Stimulated activated effector memory CD8-positive, alpha-beta T cell treated with anti-CD3 and anti-CD28 coated beads, Interleukin-12 subunit alpha, Interleukin-12 subunit beta, amount 100 ng/mL, for 72 hours (primary cell): ENCODE measurements at regions not wholly inside any gene's neighbourhood (a gene's known extent, or its start where the extent isn't known, plus 50 kb on each side); places are given as distances from the start of the nearest gene placed in this dataset.
"Not testable (repeated sequence)": the region's sequence is repeated elsewhere in the genome, so short reads cannot be mapped to it uniquely, and the experiment has no call there.

Experiments
- ATAC-seq: fragments of 150-1000 bp; cut with Tn5 transposase; 2 replicates; pipeline ENCODE4 v1.10.0; 2021
- DNase-seq, 2 donors: peaks; one replicate each; pipeline ENCODE4 v3.0.0; 2021 to 2022; ENCODE audit warnings: low spot score in 2 of 2
- H3K27ac Mint-ChIP-seq: one replicate; pipeline ENCODE4 v1.8.0; 2022; ENCODE audit warnings: mild to moderate bottlenecking, mixed read lengths
- H3K36me3 Mint-ChIP-seq: one replicate; pipeline ENCODE4 v1.8.0; 2022; ENCODE audit warnings: mild to moderate bottlenecking, mixed read lengths
- H3K4me1 Mint-ChIP-seq: one replicate; pipeline ENCODE4 v1.8.0; 2022; ENCODE audit warnings: mixed read lengths
- H3K4me3 Mint-ChIP-seq: one replicate; pipeline ENCODE4 v1.8.0; 2022; ENCODE audit warnings: mild to moderate bottlenecking, mixed read lengths
- H3K9me3 Mint-ChIP-seq: one replicate; pipeline ENCODE4 v1.8.0; 2022; ENCODE audit warnings: mixed read lengths

GRCh38 chr2:149761611-149762010 is 174.0 kb upstream of the MMADHC start:
- Mint-ChIP-seq H3K9me3 (peaks cover 11% of the 10 kb centered on the region), H3K36me3 (no peaks in the 10 kb centered on the region), H3K4me3 (no peak overlapping the region), H3K4me1 (no peaks in the 10 kb centered on the region), H3K27ac (no peak overlapping the region)
- ATAC-seq (no peak), DNase-seq (no peak)

- peaks cover 17% of the 10 kb centered on the region for H3K9me3 Mint-ChIP-seq
These were observed 171.8 kb upstream of the MMADHC start for GRCh38 chr2:149759382-149759781.

GRCh38 chr2:149754722-149755121 is 167.1 kb upstream of the MMADHC start:
- H3K4me1 Mint-ChIP-seq, H3K36me3 Mint-ChIP-seq, DNase-seq, H3K27ac Mint-ChIP-seq, H3K4me3 Mint-ChIP-seq, ATAC-seq: not testable (repeated sequence)
- H3K9me3 Mint-ChIP-seq = peaks cover 14% of the 10 kb centered on the region

More at GRCh38 chr2:149759382-149759781, 171.8 kb upstream of the MMADHC start:
- not testable (repeated sequence) for H3K4me3 Mint-ChIP-seq, H3K27ac Mint-ChIP-seq, ATAC-seq, H3K4me1 Mint-ChIP-seq, DNase-seq, H3K36me3 Mint-ChIP-seq

- DNase-seq (no peak), ATAC-seq (no peak)
- Mint-ChIP-seq H3K4me1 (no peaks in the 10 kb centered on the region), H3K27ac (no peak overlapping the region), H3K4me3 (no peak overlapping the region), H3K36me3 (no peaks in the 10 kb centered on the region), H3K9me3 (no peaks in the 10 kb centered on the region)
These were observed 159.9 kb upstream of the MMADHC start for GRCh38 chr2:149747456-149747855.

GRCh38 chr2:149745396-149746230 is 158.0 kb upstream of the MMADHC start:
- Mint-ChIP-seq H3K4me3 (no peak overlapping the region), H3K4me1 (no peaks in the 10 kb centered on the region), H3K9me3 (no peaks in the 10 kb centered on the region), H3K36me3 (no peaks in the 10 kb centered on the region), H3K27ac (no peak overlapping the region)
- DNase-seq = no peak
- ATAC-seq = no peak

- ATAC-seq = no peak
- Mint-ChIP-seq H3K4me3 (no peak overlapping the region), H3K4me1 (no peaks in the 10 kb centered on the region), H3K27ac (no peak overlapping the region), H3K9me3 (no peaks in the 10 kb centered on the region), H3K36me3 (no peaks in the 10 kb centered on the region)
- no peak for DNase-seq
These were observed 157.3 kb upstream of the MMADHC start for GRCh38 chr2:149744865-149745264.

- Mint-ChIP-seq H3K4me3 (no peak overlapping the region), H3K36me3 (no peaks in the 10 kb centered on the region), H3K9me3 (no peaks in the 10 kb centered on the region), H3K4me1 (no peaks in the 10 kb centered on the region), H3K27ac (no peak overlapping the region)
- no peak for ATAC-seq
- DNase-seq = no peak
These were observed 156.4 kb upstream of the MMADHC start for GRCh38 chr2:149743842-149744448.

GRCh38 chr2:149741646-149742045 is 154.1 kb upstream of the MMADHC start:
- Mint-ChIP-seq H3K27ac (no peak overlapping the region), H3K4me3 (no peak overlapping the region), H3K4me1 (no peaks in the 10 kb centered on the region), H3K36me3 (no peaks in the 10 kb centered on the region), H3K9me3 (peaks cover 2% of the 10 kb centered on the region)
- DNase-seq = no peak
- no peak for ATAC-seq

- no peak overlapping the region for H3K27ac Mint-ChIP-seq
- H3K4me1 Mint-ChIP-seq = no peaks in the 10 kb centered on the region
- peaks cover 3% of the 10 kb centered on the region for H3K9me3 Mint-ChIP-seq
- no peak overlapping the region for H3K4me3 Mint-ChIP-seq
- H3K36me3 Mint-ChIP-seq = no peaks in the 10 kb centered on the region
- DNase-seq (no peak), ATAC-seq (no peak)
These were observed 152.9 kb upstream of the MMADHC start for GRCh38 chr2:149740490-149740889.

GRCh38 chr2:149739883-149740265 is 152.3 kb upstream of the MMADHC start:
- no peak overlapping the region for H3K4me3 Mint-ChIP-seq
- ATAC-seq = no peak
- no peaks in the 10 kb centered on the region for H3K36me3 Mint-ChIP-seq
- peaks cover 3% of the 10 kb centered on the region for H3K9me3 Mint-ChIP-seq
- H3K4me1 Mint-ChIP-seq = no peaks in the 10 kb centered on the region
- H3K27ac Mint-ChIP-seq = no peak overlapping the region
- DNase-seq = no peak

GRCh38 chr2:149739171-149739882 is 151.8 kb upstream of the MMADHC start:
- H3K36me3 Mint-ChIP-seq = no peaks in the 10 kb centered on the region
- H3K4me1 Mint-ChIP-seq = no peaks in the 10 kb centered on the region
- H3K9me3 Mint-ChIP-seq = peaks cover 3% of the 10 kb centered on the region
- no peak for DNase-seq
- ATAC-seq = peak; percentile 21
- H3K4me3 Mint-ChIP-seq = no peak overlapping the region
- H3K27ac Mint-ChIP-seq = no peak overlapping the region

GRCh38 chr2:149738767-149739166 is 151.2 kb upstream of the MMADHC start:
- H3K36me3 Mint-ChIP-seq = no peaks in the 10 kb centered on the region
- H3K4me1 Mint-ChIP-seq = no peaks in the 10 kb centered on the region
- no peak overlapping the region for H3K4me3 Mint-ChIP-seq
- peaks cover 3% of the 10 kb centered on the region for H3K9me3 Mint-ChIP-seq
- ATAC-seq = peak; percentile 31
- H3K27ac Mint-ChIP-seq = no peak overlapping the region
- no peak for DNase-seq

- Mint-ChIP-seq H3K9me3 (peaks cover 3% of the 10 kb centered on the region), H3K27ac (no peak overlapping the region), H3K4me3 (no peak overlapping the region), H3K36me3 (no peaks in the 10 kb centered on the region), H3K4me1 (no peaks in the 10 kb centered on the region)
- DNase-seq (no peak), ATAC-seq (no peak)
These were observed 150.3 kb upstream of the MMADHC start for GRCh38 chr2:149737896-149738295.

- Mint-ChIP-seq H3K9me3 (peaks cover 3% of the 10 kb centered on the region), H3K36me3 (no peaks in the 10 kb centered on the region), H3K4me1 (no peaks in the 10 kb centered on the region), H3K4me3 (no peak overlapping the region), H3K27ac (no peak overlapping the region)
- no peak for DNase-seq
- ATAC-seq = no peak
These were observed 147.8 kb upstream of the MMADHC start for GRCh38 chr2:149735237-149735958.
